IPS-18a (cell line): ENCODE measurements at regions not wholly inside any gene's neighbourhood (a gene's known extent, or its start where the extent isn't known, plus 50 kb on each side); places are given as distances from the start of the nearest gene placed in this dataset.

Experiments used
- H3K27ac ChIP-seq: one replicate; pipeline ENCODE4 v1.5.1; 2013; ENCODE audit warnings: low read length
- H3K27me3 ChIP-seq: one replicate; pipeline ENCODE4 v1.6.1; 2013; ENCODE audit warnings: mild to moderate bottlenecking, low read length; ENCODE audit not compliant: control insufficient read depth, insufficient read depth
- H3K36me3 ChIP-seq: one replicate; pipeline ENCODE4 v1.6.1; 2013; ENCODE audit warnings: low read depth, low read length; ENCODE audit not compliant: control insufficient read depth
- H3K4me1 ChIP-seq: one replicate; pipeline ENCODE4 v1.6.1; 2013; ENCODE audit warnings: low read depth, low read length; ENCODE audit not compliant: control insufficient read depth
- H3K4me3 ChIP-seq: one replicate; pipeline ENCODE4 v1.5.1; 2013; ENCODE audit warnings: low read length
- H3K9ac ChIP-seq: one replicate; pipeline ENCODE4 v1.6.1; 2013; ENCODE audit warnings: mild to moderate bottlenecking, low read length, moderate library complexity
- H3K9me3 ChIP-seq: one replicate; pipeline ENCODE4 v1.6.1; 2013; ENCODE audit warnings: low read depth, low read length; ENCODE audit not compliant: control insufficient read depth

DNA sequence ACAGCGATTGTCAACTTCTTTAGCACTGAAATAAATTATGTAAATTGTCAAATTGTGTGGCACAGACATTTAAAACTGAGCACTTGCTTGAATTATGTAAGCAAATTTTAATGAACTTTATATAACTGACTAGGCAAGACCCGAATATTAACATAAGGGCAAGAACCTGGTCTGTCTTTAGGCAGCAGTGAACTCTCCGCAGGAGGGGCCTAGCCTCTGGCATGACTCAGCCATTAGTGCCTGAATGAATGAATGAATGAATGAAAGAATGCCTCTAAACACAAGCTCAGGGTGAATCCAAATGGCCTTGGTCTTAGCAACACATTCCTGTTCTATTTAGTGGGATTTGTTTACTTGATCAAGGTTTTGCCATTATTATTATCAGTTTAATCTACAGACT, 654.7 kb upstream of the ARGLU1 start:
- peaks cover 4% of the 10 kb centered on the region for H3K4me1 ChIP-seq
- H3K36me3 ChIP-seq = no peaks in the 10 kb centered on the region
- no peak overlapping the region for H3K9ac ChIP-seq
- no peaks in the 10 kb centered on the region for H3K27me3 ChIP-seq
- H3K27ac ChIP-seq = no peak overlapping the region
- no peaks in the 10 kb centered on the region for H3K9me3 ChIP-seq
- H3K4me3 ChIP-seq = no peak overlapping the region

DNA sequence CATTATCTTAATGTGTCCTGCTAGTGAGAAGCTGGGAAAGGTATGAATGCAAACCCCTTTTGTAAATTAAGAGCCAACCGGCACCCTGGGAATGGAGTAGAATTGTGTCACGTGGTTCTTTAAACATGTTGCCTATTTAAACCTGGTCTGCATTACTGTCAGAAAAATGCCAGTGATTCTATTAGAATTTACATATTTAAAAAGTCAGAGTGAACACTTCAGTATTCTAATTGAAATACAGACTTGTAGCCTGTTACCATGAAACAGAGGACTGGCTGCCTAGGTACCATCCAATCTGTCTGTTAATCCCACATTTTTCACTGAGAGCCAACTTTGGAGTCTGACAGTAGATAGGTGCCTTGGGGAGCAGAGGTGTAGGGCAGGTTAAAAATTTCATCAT, 652.3 kb upstream of the ARGLU1 start:
- H3K9ac ChIP-seq = no peak overlapping the region
- H3K27ac ChIP-seq = no peak overlapping the region
- H3K4me3 ChIP-seq = no peak overlapping the region
- H3K36me3 ChIP-seq = no peaks in the 10 kb centered on the region
- no peaks in the 10 kb centered on the region for H3K9me3 ChIP-seq
- peaks cover 4% of the 10 kb centered on the region for H3K4me1 ChIP-seq
- no peaks in the 10 kb centered on the region for H3K27me3 ChIP-seq

DNA sequence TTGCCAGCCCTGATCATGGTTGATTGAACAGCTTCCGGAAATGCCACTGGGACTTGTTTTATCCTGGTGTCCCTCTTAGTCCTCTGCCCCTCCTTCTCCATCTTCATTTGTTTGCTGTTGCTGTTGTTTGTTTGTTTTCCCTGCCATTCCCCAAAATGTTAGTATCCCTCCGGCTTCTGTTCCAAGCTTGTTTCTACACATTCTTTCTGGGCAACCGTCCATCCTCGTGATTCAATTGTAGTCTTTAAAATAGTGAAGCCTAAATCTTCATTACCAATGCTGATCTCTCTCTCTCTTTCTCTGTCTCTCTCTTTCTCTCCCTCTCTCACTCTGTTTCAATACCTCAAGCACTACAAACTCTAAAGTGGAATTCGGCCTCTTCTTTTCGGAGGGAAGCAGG, 649.3 kb upstream of the ARGLU1 start:
- H3K36me3 ChIP-seq = no peaks in the 10 kb centered on the region
- peaks cover 4% of the 10 kb centered on the region for H3K4me1 ChIP-seq
- H3K27me3 ChIP-seq = no peaks in the 10 kb centered on the region
- H3K9ac ChIP-seq = no peak overlapping the region
- H3K4me3 ChIP-seq = no peak overlapping the region
- no peaks in the 10 kb centered on the region for H3K9me3 ChIP-seq
- H3K27ac ChIP-seq = no peak overlapping the region

DNA sequence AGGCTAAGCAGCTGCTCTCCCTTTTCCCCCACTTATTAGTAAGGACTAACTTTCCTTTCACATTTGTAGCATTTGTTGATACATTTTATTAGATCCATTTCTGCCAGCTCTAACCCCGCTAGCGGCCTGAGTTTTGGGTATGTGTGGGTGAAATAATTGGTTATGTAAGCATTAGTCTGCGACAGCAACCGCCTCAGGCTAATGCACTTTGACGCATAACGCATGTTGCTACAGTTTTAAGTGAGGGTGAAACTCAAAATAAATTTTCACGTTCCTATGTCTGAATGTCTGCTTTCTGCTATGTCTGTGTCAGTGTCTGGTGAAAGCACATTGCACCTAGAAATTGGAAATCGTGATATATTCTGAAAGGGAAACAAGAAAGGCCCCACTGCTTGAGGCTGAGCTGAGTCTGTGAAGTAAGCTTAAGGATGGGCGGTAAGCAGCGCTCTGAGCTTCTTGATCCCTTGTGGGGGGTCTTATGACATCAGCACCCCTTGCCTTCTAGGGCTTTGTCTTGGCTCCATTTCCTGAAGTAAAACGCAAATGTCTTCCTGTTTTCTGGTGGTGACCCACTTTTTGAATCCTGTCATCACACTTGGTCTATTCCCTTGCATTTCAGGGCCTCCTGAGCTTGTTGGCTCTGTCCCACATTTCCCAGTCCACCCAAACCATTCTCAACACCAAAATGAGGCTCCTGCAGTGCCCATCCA, 648.3 kb upstream of the ARGLU1 start:
- no peak overlapping the region for H3K27ac ChIP-seq
- H3K4me1 ChIP-seq = peaks cover 4% of the 10 kb centered on the region
- no peaks in the 10 kb centered on the region for H3K36me3 ChIP-seq
- no peak overlapping the region for H3K4me3 ChIP-seq
- H3K9ac ChIP-seq = no peak overlapping the region
- no peaks in the 10 kb centered on the region for H3K27me3 ChIP-seq
- no peaks in the 10 kb centered on the region for H3K9me3 ChIP-seq

DNA sequence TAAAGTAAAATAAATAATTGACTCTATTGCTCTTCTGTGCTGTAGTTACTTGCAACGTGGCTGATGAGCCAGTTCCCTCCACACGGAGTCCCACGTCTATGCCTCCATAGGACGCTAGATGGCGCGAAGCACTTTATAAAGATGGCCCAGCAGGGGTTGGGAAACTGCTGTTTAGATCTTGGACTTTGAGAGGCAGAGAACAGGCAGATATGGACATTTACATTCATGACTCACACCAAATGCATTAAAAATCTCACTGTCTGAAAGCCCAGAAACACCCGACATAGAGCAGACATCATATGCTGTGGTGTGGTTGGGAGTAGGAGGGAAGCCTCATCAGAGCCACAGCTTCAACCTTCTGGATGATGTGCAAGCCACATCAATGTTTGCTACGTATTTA, 643.1 kb upstream of the ARGLU1 start:
- no peaks in the 10 kb centered on the region for H3K9me3 ChIP-seq
- H3K36me3 ChIP-seq = no peaks in the 10 kb centered on the region
- H3K4me3 ChIP-seq = no peak overlapping the region
- H3K27me3 ChIP-seq = no peaks in the 10 kb centered on the region
- no peak overlapping the region for H3K27ac ChIP-seq
- H3K9ac ChIP-seq = no peak overlapping the region
- H3K4me1 ChIP-seq = no peaks in the 10 kb centered on the region

DNA sequence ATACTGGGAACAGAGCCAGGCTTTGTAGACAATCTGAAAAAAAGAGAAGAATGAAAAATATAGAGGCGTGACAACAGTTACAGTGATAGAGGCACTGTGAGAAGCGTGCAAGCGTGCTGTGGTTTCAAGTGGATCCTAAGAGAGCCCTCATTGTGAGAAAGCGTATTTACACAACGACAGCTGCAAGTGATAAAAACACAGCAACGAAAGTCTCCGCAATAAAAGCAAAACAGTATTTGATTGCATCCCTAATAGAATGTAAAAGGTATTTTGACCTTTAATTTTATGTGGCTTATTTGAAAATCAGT, 642.7 kb upstream of the ARGLU1 start:
- Histone ChIP-seq H3K9me3 (no peaks in the 10 kb centered on the region), H3K4me1 (no peaks in the 10 kb centered on the region), H3K4me3 (no peak overlapping the region), H3K27ac (no peak overlapping the region), H3K36me3 (no peaks in the 10 kb centered on the region), H3K27me3 (no peaks in the 10 kb centered on the region), H3K9ac (no peak overlapping the region)

DNA sequence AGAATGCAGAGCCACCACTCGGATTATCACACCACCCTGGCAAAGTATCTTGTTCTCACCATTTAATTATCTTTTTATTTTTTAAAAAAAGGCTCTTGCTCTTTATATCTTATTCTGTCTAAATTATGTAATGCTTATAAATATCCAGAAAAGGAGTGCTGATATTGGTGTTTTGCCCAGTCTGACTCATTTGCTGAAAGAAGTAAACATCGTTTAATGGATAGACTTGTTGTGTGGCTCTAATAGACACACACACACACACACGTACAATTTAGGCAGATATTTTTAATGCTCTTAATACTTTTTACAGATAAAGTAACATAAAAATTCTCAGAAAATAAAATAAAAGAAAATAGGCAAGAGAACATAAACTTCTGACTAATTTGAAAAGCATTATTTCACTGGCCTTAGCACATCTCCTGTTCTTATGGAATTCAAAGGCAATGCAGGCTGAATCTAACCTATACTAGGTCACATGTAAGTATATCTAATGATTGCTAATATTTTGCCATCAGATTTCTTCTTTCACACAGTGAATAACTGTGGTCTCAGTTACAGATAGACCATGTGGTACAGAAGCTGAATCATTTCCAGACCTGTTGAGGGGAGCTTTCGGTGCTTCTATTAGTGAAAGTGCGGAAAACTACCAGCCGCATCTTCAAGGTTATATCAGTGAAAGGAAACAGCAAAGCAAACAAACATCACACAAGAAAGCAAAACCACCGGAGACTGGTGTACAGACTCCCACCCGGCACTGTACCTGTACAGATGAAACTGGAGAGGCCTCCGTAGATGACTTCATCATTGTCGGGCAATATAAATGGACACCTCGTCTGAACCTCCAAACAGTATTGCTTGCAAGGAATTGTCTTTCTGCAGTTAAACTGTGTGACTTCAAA, 642.1 kb upstream of the ARGLU1 start:
- Histone ChIP-seq H3K4me3 (no peak overlapping the region), H3K9ac (no peak overlapping the region)

DNA sequence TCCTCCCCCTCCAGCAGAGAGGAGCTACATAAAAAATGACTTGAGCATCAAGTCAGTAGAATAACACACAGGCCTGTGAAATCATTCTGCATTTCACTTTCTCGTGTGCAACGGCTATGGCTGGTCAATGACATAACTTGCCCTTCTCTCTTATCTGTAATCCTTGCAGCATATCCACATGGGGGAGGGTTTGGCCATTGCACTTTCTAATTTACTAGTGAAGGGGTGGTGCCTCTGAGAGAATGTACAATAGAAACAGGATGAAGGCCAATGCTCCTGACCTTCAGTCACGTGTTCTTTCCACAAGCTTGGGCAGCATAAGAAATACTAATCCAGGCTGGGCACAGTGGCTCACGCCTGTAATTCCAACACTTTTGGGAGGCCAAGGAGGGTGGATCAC, 641.0 kb upstream of the ARGLU1 start:
- H3K36me3 ChIP-seq = no peaks in the 10 kb centered on the region
- H3K9me3 ChIP-seq = no peaks in the 10 kb centered on the region
- no peak overlapping the region for H3K9ac ChIP-seq
- no peak overlapping the region for H3K27ac ChIP-seq
- no peaks in the 10 kb centered on the region for H3K4me1 ChIP-seq
- H3K4me3 ChIP-seq = no peak overlapping the region
- no peaks in the 10 kb centered on the region for H3K27me3 ChIP-seq

More for the DNA sequence above, 642.1 kb upstream of the ARGLU1 start:
- Histone ChIP-seq H3K4me1 (no peaks in the 10 kb centered on the region), H3K9me3 (no peaks in the 10 kb centered on the region), H3K27ac (no peak overlapping the region), H3K27me3 (no peaks in the 10 kb centered on the region), H3K36me3 (no peaks in the 10 kb centered on the region)

DNA sequence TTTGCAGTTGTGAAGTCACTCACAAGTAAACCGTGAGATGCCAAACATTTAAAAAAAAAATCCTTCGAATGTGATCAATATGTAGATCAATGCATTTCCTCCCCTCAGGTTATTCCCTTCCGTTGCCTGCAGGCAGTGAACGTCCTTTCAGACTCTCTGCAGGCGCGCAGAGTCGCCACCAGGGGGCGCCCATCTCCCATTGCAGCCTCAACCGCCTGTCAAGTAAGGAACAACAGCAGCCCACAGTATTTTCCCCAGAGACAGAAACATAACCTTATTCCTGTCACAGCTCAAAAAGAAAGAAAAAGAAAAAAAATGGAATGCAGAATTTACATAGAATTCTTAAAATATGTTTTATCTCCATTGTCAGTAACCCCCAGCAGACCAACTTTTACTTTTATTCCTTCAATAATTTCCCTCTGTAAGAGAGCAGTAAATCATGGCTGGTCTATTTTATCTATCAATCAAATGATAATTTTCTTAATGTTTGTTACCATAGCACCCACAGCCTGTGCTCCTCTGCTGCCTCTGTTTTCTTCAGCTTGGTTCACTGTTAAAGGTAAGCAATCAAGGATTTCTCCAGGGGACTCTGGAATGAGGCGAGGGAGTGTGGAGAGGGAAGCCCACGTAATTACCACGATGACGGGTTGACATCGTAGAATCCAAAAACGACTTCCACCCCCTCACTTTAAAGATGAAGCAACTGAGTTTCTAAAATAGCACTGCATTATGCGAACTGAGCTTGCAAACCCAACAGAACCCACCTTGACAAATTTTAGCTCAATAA, 637.6 kb upstream of the ARGLU1 start:
- Histone ChIP-seq H3K36me3 (no peaks in the 10 kb centered on the region), H3K27ac (no peak overlapping the region), H3K9me3 (no peaks in the 10 kb centered on the region), H3K27me3 (no peaks in the 10 kb centered on the region), H3K4me3 (no peak overlapping the region), H3K9ac (no peak overlapping the region), H3K4me1 (peaks cover 5% of the 10 kb centered on the region)

DNA sequence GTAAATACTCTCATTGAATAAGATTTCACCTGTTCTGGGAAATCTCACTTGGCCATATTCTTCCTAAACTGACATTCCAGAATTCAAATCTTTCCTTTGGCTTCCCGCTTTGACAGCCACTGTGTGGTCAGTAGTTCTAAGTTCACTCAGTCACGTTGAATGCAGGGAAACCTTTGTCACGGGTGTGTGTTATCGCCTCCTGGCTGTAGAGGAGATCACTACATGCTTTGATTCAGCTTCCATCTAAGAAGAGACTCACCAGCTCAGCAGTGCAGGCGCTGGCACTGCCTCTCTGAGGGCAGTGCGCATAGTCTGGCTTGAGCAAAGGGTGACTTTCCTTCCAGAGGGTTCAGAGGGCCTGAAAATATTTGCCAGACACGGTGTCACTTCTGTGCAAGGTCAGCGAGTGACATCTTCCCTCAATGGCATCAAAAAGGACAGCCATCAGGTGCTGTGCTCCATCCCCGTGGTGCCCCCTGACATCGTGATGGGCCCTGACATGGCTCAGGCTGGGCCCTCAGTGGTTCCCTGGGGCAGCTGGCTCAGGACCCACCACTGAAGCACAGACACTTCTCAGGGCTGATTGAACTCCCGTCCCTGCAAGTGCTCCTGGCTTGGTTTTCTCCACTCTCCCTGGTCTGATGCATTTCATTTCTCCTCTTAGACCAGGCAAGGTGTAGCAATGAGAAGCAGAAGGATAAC, 635.4 kb upstream of the ARGLU1 start:
- no peak overlapping the region for H3K4me3 ChIP-seq
- no peak overlapping the region for H3K27ac ChIP-seq
- H3K36me3 ChIP-seq = no peaks in the 10 kb centered on the region
- H3K9ac ChIP-seq = no peak overlapping the region
- peaks cover 5% of the 10 kb centered on the region for H3K4me1 ChIP-seq
- no peaks in the 10 kb centered on the region for H3K27me3 ChIP-seq
- H3K9me3 ChIP-seq = no peaks in the 10 kb centered on the region

DNA sequence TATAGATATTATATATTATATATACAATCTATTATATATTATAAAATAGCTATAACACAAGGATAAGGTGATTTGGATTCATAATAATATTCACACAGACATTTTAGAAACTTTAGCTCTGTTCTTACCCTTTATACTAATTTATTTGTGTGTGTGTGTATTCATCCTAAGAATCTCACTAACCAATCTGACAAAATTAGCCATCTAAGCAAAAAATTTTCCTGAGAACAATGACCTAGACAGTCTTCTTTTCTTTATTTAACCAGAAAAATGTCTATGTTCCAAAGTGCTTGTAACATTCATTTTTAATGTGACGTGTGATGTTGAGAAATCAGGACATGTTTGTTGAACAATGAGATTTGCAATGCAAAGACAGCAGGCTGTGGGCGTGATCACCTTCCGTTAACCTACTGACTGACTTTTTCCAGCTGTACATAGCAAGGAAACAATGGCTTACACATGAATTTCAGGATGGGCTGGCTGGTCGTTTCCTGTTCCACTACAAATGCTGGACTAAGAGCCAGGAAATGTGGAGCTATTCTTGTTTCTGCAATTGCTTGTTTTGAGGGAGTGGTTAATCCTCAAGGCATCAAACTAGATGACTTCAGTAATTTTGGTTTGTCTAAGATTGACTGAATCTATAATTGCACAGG, 634.6 kb upstream of the ARGLU1 start:
- no peaks in the 10 kb centered on the region for H3K36me3 ChIP-seq
- H3K27ac ChIP-seq = no peak overlapping the region
- no peaks in the 10 kb centered on the region for H3K9me3 ChIP-seq
- H3K4me1 ChIP-seq = peaks cover 5% of the 10 kb centered on the region
- H3K4me3 ChIP-seq = no peak overlapping the region
- no peak overlapping the region for H3K9ac ChIP-seq
- H3K27me3 ChIP-seq = no peaks in the 10 kb centered on the region
